ENCODE measurements at regions not wholly inside any gene's neighbourhood (a gene's known extent, or its start where the extent isn't known, plus 50 kb on each side); places are given as distances from the start of the nearest gene placed in this dataset.
A peak's percentile ranks its signal among the peaks of the same experiment; 100 is the strongest.

GRCh38 chr2:43075054-43075593 is 151.3 kb downstream of the ZFP36L2 start:
- TF ChIP-seq RAD21 (IDR thresholded peaks at IDR 0.05) (peak; percentile 40 to 41), CTCF (IDR thresholded peaks at IDR 0.05; ENCODE audit: low read depth, low read length, missing input control) (no peak)

Data from liver (tissue), 3 donors.